Heart right ventricle (tissue), 16 donors: ENCODE measurements at regions not wholly inside any gene's neighbourhood (a gene's known extent, or its start where the extent isn't known, plus 50 kb on each side); places are given as distances from the start of the nearest gene placed in this dataset.

Source experiments
- ATAC-seq, 8 donors: fragments of 200-7000 bp; cut with Tn5 transposase; one replicate each; pipeline ENCODE4 v1.9.1; 2020; ENCODE audit warnings: mild to moderate bottlenecking in 8 of 8, moderate library complexity in 8 of 8, moderate number of reproducible peaks in 1 of 8
- DNase-seq, 2 donors: peaks; one replicate each; pipeline ENCODE4 v3.0.0-alpha.2; 2020
- H3K27ac ChIP-seq, 10 donors: fragments of 200-600 bp; sonication (generic) in 2 of 10; one replicate each; pipeline versions ENCODE4 v1.5.0 to v1.8.0; 2020 to 2022; ENCODE audit warnings: mild to moderate bottlenecking in 3 of 10
- H3K27me3 ChIP-seq, 7 donors: fragments of 200-600 bp; one replicate each; pipeline ENCODE4 v1.8.0; 2021 to 2022; ENCODE audit warnings: mild to moderate bottlenecking in 2 of 7
- H3K36me3 ChIP-seq, 9 donors: fragments of 200-600 bp; sonication (generic) in 1 of 9; one replicate each; pipeline versions ENCODE4 v1.5.0 to v1.8.0; 2020 to 2022; ENCODE audit warnings: mild to moderate bottlenecking in 2 of 9
- H3K4me1 ChIP-seq, 9 donors: fragments of 200-600 bp; sonication (generic) in 1 of 9; one replicate each; pipeline versions ENCODE4 v1.5.0 to v1.8.0; 2020 to 2022; ENCODE audit warnings: mild to moderate bottlenecking in 4 of 9
- H3K4me3 ChIP-seq, 10 donors: fragments of 200-600 bp; sonication (generic) in 2 of 10; one replicate each; pipeline versions ENCODE4 v1.5.0 to v1.8.0; 2020 to 2022; ENCODE audit warnings: mild to moderate bottlenecking in 7 of 10, moderate library complexity in 2 of 10
- H3K9me3 ChIP-seq, 11 donors: fragments of 200-600 bp in 10 of 11; sonication (generic) in 2 of 11; one replicate each; pipeline versions ENCODE4 v1.5.0 to v1.8.0; 2013 to 2022; ENCODE audit warnings: mild to moderate bottlenecking in 2 of 11, control low read depth in 1 of 11, moderate library complexity in 1 of 11
- CTCF ChIP-seq, 9 donors: fragments of 200-600 bp; sonication (generic) in 2 of 9; IDR thresholded peaks; one replicate each; pipeline versions ENCODE4 v1.5.0 to v1.8.0; 2021 to 2022; ENCODE audit warnings: antibody characterized with exemption in 9 of 9, mild to moderate bottlenecking in 5 of 9, moderate library complexity in 1 of 9
- WGBS, 2 donors: extraction: QIAGEN DNeasy Blood & Tissue Kit; methylation state at CpG; one replicate each; pipeline ENCODE4 v1.1.7; 2013; ENCODE audit warnings: inconsistent platforms in 1 of 2; 5-methylcytosine and 5-hydroxymethylcytosine counted together
- intact Hi-C, 10 donors: fragments of 100-400 bp; cut with DNase I; formaldehyde crosslinking; loops; one replicate each; pipeline versions ENCODE4 v1.11.1 to v1.14.2; 2022
- donor health status: Arrhythmogenic right ventricular cardiomyopathy.
- donor health status: ischemic (EF 13 %, LVEDD 7.1; RV severe dilation, severe dysfunction).
- donor health status: healthy with polysubstance abuse.
- donor health status: DM: no; HTN: yes; CAD: no.
- donor health status: DM: no; HTN: no; CAD: no.
- donor health status: ischemic (EF 25% LVEDD 6.9; RV normal size, moderate dysfunction).
- donor health status: ischemic (EF 25% LVEDD 5.7; RV mildly dilated, moderate dysfunction).
- donor health status: healthy.
- donor health status: DM: yes; HTN: yes; CAD: no.
- donor health status: Ischemic cardiomyopathy.
- donor health status: ischemic (EF 35%, LVEDD 5.7; RV mildly dilated, moderate dysfunction).
- donor health status: nonischemic (EF 11% LVEDD 7.7; RV severe dilation, severe dysfunction).
- donor health status: DM: yes; HTN: yes; CAD: no.
- donor health status: PGD.
- donor health status: ischemic (EF 29% LVEDD 5.4; RV normal size, mild dysfunction).
- donor health status: nonischemic (EF 23%, LVEDD 6.1; RV moderate dilation, normal function).

- no peak overlapping the region for H3K27ac ChIP-seq
- no peaks in the 10 kb centered on the region for H3K4me1 ChIP-seq
- no peaks in the 10 kb centered on the region for H3K27me3 ChIP-seq
- H3K9me3 ChIP-seq = peaks cover 0 to 58% (median 17%) of the 10 kb centered on the region in 11 donors
- H3K4me3 ChIP-seq = no peak overlapping the region
- WGBS, 2 donors = 89 to 90% methylated on average over 4 of the region's 4 CpGs
- no peaks in the 10 kb centered on the region for H3K36me3 ChIP-seq
- DNase-seq (no peak), ATAC-seq (no peak)
- intact Hi-C loops = no loop called here
- TF ChIP-seq CTCF (IDR thresholded peaks at IDR 0.05) = no peak
Measured at GRCh38 chr6:19515939-19516338, 321.2 kb upstream of the ID4 start.

GRCh38 chr6:19519941-19520340 lies 317.2 kb upstream of the ID4 start:
- H3K4me1 ChIP-seq = no peaks in the 10 kb centered on the region
- intact Hi-C loops = no loop called here
- no peak overlapping the region for H3K27ac ChIP-seq
- H3K4me3 ChIP-seq = no peak overlapping the region
- H3K36me3 ChIP-seq = no peaks in the 10 kb centered on the region
- no peak for TF ChIP-seq CTCF (IDR thresholded peaks at IDR 0.05)
- no peaks in the 10 kb centered on the region for H3K27me3 ChIP-seq
- H3K9me3 ChIP-seq = peaks cover 0 to 24% (median 9%) of the 10 kb centered on the region in 11 donors
- DNase-seq = no peak
- no peak for ATAC-seq
- 80% methylated on average over 2 of the region's 2 CpGs for WGBS, 2 donors

DNA sequence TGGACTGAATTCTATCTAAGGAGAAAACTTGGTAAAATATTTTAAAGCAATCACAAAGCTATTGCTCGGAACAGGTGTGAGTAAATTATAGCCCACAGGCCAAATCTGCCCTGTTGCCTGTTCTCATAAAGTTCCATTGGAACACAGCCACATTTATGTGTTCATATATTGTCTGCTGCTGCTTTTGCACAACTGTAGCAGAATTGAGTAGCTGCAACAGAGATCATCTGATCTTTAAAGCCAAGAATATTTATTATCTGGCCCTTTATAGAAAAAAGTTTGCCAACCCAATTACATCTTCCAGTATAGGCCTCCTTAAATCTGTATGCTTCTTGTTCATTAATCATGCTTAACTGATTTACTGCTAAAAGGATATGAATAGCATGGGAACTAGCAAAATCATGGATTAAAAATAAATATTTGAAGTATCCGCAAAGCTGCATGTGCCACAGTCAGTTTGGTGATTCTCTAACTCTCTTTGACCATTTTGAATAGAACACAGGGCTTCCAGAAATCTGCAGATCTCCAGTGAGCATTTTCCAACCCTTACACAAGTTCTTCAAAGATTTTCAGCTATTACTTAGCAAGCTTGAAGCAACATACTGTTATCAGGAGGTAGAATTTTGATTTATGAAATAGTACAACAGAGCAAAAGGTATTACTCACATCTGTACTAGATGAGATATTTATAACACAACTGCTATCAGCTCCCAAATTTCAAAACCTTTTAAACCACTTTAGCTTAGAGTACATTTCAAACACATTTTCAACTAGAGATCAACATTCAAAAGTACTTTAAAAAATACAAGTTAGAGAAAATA lies 312.6 kb upstream of the ID4 start:
- intact Hi-C loops = no loop called here

DNA sequence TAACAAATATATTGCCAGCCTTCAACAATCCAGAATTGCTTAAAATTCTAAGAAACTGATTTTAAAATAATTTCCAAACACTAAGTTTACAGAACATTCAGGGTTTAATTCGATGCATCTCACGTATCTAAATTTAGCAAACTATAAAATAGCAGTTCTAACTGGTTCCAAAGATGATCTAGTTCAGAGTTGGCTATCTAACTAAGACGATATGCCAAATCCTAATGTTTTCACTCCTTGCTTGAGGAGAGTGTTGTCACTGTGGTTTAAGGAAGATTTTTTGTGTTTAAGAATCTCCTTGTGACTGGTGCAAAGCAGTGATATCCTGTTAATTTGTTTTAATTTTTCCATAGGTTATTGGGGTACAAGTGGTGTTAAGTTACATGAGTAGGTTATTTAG lies 311.5 kb upstream of the ID4 start:
- intact Hi-C loops = no loop called here
- Histone ChIP-seq H3K4me1 (no peaks in the 10 kb centered on the region), H3K27ac (no peak overlapping the region), H3K4me3 (no peak overlapping the region), H3K27me3 (peaks cover 0 to 3% (median 0%) of the 10 kb centered on the region in 7 donors), H3K9me3 (peaks cover 0 to 5% (median 0%) of the 10 kb centered on the region in 11 donors), H3K36me3 (no peaks in the 10 kb centered on the region)
- 63 to 71% methylated on average over 3 of the region's 3 CpGs for WGBS, 2 donors
- no peak for DNase-seq
- no peak for ATAC-seq
- TF ChIP-seq CTCF (IDR thresholded peaks at IDR 0.05) = no peak

More for the DNA sequence above, 312.6 kb upstream of the ID4 start:
- DNase-seq (no peak), ATAC-seq (no peak)
- 81 to 89% methylated on average over 2 of the region's 2 CpGs for WGBS, 2 donors
- peaks cover 0 to 3% (median 0%) of the 10 kb centered on the region in 7 donors for H3K27me3 ChIP-seq
- H3K36me3 ChIP-seq = no peaks in the 10 kb centered on the region
- no peak overlapping the region for H3K4me3 ChIP-seq
- H3K4me1 ChIP-seq = no peaks in the 10 kb centered on the region
- H3K27ac ChIP-seq = no peak overlapping the region
- H3K9me3 ChIP-seq = peaks cover 0 to 5% (median 0%) of the 10 kb centered on the region in 11 donors
- no peak for TF ChIP-seq CTCF (IDR thresholded peaks at IDR 0.05)
